ENCODE measurements at regions not wholly inside any gene's neighbourhood (a gene's known extent, or its start where the extent isn't known, plus 50 kb on each side); places are given as distances from the start of the nearest gene placed in this dataset.

- TF ChIP-seq EZH2 (IDR thresholded peaks at IDR 0.05; ENCODE audit: borderline replicate concordance, low read length): no peak
- Histone ChIP-seq H2AFZ (ENCODE audit: low read length) (no peak overlapping the region), H3K4me3 (ENCODE audit: low read depth, low read length, poor library complexity, severe bottlenecking) (no peak overlapping the region), H3K4me1 (ENCODE audit: insufficient read depth, low read length, severe bottlenecking) (no peaks in the 10 kb centered on the region), H3K27ac (ENCODE audit: low read depth, low read length, poor library complexity, severe bottlenecking) (no peak overlapping the region), H3K36me3 (ENCODE audit: insufficient read depth, low read length) (no peaks in the 10 kb centered on the region), H3K4me2 (ENCODE audit: low read length) (no peak overlapping the region), H3K9ac (ENCODE audit: low read length) (no peak overlapping the region), H3K9me2 (ENCODE audit: low read depth, low read length) (no peaks in the 10 kb centered on the region), H3K79me2 (ENCODE audit: insufficient read depth, low read length) (no peaks in the 10 kb centered on the region), H3K9me3 (ENCODE audit: low read length) (no peaks in the 10 kb centered on the region), H3K27me3 (ENCODE audit: insufficient read depth, low read length) (no peaks in the 10 kb centered on the region), H3F3A (ENCODE audit: insufficient read depth, low read length) (no peaks in the 10 kb centered on the region), H4K20me1 (ENCODE audit: insufficient read depth, low read length) (no peaks in the 10 kb centered on the region)
These were observed 130.5 kb upstream of the B3GAT1 start for GRCh38 chr11:134542401-134543165.

DNA sequence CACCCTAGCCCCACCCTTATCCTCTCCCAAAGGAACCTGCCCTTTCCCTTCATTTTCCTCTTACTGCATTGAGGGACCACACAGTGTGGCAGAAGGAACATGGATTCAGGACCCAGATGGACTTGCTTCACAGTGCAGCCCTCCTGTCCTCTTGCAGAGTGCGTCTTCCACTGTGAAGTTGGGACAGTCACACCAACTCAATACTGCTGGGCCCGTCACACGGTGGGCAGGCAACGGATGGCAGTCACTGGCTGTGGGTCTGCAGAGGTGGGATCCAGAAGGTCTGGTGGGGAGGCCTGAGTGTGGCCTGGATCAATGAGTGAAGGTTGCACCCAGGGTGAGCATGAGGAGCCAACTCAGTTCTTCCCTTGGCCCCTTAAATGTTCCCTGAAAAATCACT is 129.9 kb upstream of the B3GAT1 start:
- TF ChIP-seq EZH2 (IDR thresholded peaks at IDR 0.05; ENCODE audit: borderline replicate concordance, low read length): no peak
- TF ChIP-seq CTCF (IDR thresholded peaks at IDR 0.05; ENCODE audit: low read length): no peak
- H3K36me3 ChIP-seq (ENCODE audit: insufficient read depth, low read length): no peaks in the 10 kb centered on the region
- no peak overlapping the region for H2AFZ ChIP-seq (ENCODE audit: low read length)
- no peak overlapping the region for H3K27ac ChIP-seq (ENCODE audit: low read depth, low read length, poor library complexity, severe bottlenecking)
- H3K4me2 ChIP-seq (ENCODE audit: low read length): no peak overlapping the region
- H3K4me3 ChIP-seq (ENCODE audit: low read depth, low read length, poor library complexity, severe bottlenecking): no peak overlapping the region
- no peaks in the 10 kb centered on the region for H3F3A ChIP-seq (ENCODE audit: insufficient read depth, low read length)
- H3K79me2 ChIP-seq (ENCODE audit: insufficient read depth, low read length): no peaks in the 10 kb centered on the region
- H3K9me3 ChIP-seq (ENCODE audit: low read length): no peaks in the 10 kb centered on the region
- no peaks in the 10 kb centered on the region for H4K20me1 ChIP-seq (ENCODE audit: insufficient read depth, low read length)
- no peaks in the 10 kb centered on the region for H3K9me2 ChIP-seq (ENCODE audit: low read depth, low read length)
- no peaks in the 10 kb centered on the region for H3K4me1 ChIP-seq (ENCODE audit: insufficient read depth, low read length, severe bottlenecking)
- no peak overlapping the region for H3K9ac ChIP-seq (ENCODE audit: low read length)
- no peaks in the 10 kb centered on the region for H3K27me3 ChIP-seq (ENCODE audit: insufficient read depth, low read length)

GRCh38 chr11:134541355-134541754 is 129.3 kb upstream of the B3GAT1 start:
- Histone ChIP-seq H3K27ac (ENCODE audit: low read depth, low read length, poor library complexity, severe bottlenecking) (no peak overlapping the region), H3F3A (ENCODE audit: insufficient read depth, low read length) (no peaks in the 10 kb centered on the region), H3K4me2 (ENCODE audit: low read length) (no peak overlapping the region), H3K36me3 (ENCODE audit: insufficient read depth, low read length) (no peaks in the 10 kb centered on the region), H3K79me2 (ENCODE audit: insufficient read depth, low read length) (no peaks in the 10 kb centered on the region), H3K27me3 (ENCODE audit: insufficient read depth, low read length) (no peaks in the 10 kb centered on the region), H2AFZ (ENCODE audit: low read length) (no peak overlapping the region), H3K4me1 (ENCODE audit: insufficient read depth, low read length, severe bottlenecking) (no peaks in the 10 kb centered on the region), H4K20me1 (ENCODE audit: insufficient read depth, low read length) (no peaks in the 10 kb centered on the region), H3K9ac (ENCODE audit: low read length) (no peak overlapping the region), H3K9me3 (ENCODE audit: low read length) (no peaks in the 10 kb centered on the region), H3K9me2 (ENCODE audit: low read depth, low read length) (no peaks in the 10 kb centered on the region), H3K4me3 (ENCODE audit: low read depth, low read length, poor library complexity, severe bottlenecking) (no peak overlapping the region)
- TF ChIP-seq CTCF (IDR thresholded peaks at IDR 0.05; ENCODE audit: low read length): no peak
- no peak for TF ChIP-seq EZH2 (IDR thresholded peaks at IDR 0.05; ENCODE audit: borderline replicate concordance, low read length)

DNA sequence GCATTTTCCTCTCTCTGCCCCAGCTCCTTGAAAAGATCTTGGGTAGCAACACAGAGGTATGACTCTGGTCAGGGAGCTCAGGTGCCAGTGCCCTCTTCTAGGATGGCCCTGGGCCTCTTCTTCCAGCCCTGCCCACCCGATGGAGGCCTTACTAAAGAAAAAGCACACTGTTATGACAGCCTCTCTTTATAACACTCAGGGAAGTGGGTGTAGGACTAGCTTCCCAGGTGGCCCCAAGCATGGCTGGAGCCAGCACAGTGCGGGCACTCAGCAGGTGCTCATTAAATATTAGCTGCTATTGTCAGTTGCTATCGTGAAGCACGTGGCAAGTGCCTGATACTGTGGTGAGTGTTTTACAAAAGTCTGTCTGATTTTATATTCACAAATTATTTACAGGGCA is 127.2 kb upstream of the B3GAT1 start:
- Histone ChIP-seq H3K27ac (ENCODE audit: low read depth, low read length, poor library complexity, severe bottlenecking) (no peak overlapping the region), H3K36me3 (ENCODE audit: insufficient read depth, low read length) (no peaks in the 10 kb centered on the region), H2AFZ (ENCODE audit: low read length) (no peak overlapping the region), H3K9me3 (ENCODE audit: low read length) (no peaks in the 10 kb centered on the region), H3F3A (ENCODE audit: insufficient read depth, low read length) (no peaks in the 10 kb centered on the region), H3K4me3 (ENCODE audit: low read depth, low read length, poor library complexity, severe bottlenecking) (no peak overlapping the region), H4K20me1 (ENCODE audit: insufficient read depth, low read length) (no peaks in the 10 kb centered on the region), H3K9ac (ENCODE audit: low read length) (no peak overlapping the region), H3K79me2 (ENCODE audit: insufficient read depth, low read length) (no peaks in the 10 kb centered on the region), H3K27me3 (ENCODE audit: insufficient read depth, low read length) (no peaks in the 10 kb centered on the region), H3K9me2 (ENCODE audit: low read depth, low read length) (no peaks in the 10 kb centered on the region), H3K4me1 (ENCODE audit: insufficient read depth, low read length, severe bottlenecking) (no peaks in the 10 kb centered on the region), H3K4me2 (ENCODE audit: low read length) (no peak overlapping the region)
- TF ChIP-seq EZH2 (IDR thresholded peaks at IDR 0.05; ENCODE audit: borderline replicate concordance, low read length): no peak
- TF ChIP-seq CTCF (IDR thresholded peaks at IDR 0.05; ENCODE audit: low read length): no peak

All from OCI-LY1 (cell line).